OCI-LY7 (cell line): ENCODE measurements at regions not wholly inside any gene's neighbourhood (a gene's known extent, or its start where the extent isn't known, plus 50 kb on each side); places are given as distances from the start of the nearest gene placed in this dataset.

Experiments
- BruUV-seq: library from RNA; stranded (reverse); fragments of 400-500 nt; replicated peaks from 2 replicates; lab custom pipeline; 2021; lab: Mats Ljungman, UMichigan
- CTCF ChIA-PET: fragments of 300-600 bp; sonication (Branson Sonifier 250); formaldehyde crosslinking; loops from one replicate; lab custom pipeline; 2022; ENCODE audit warnings: antibody characterized with exemption; ENCODE audit not compliant: unreplicated experiment; lab: Charles Lee
- POLR2A ChIA-PET: fragments of 300-600 bp; sonication (Branson Sonifier 250); formaldehyde crosslinking; loops from one replicate; lab custom pipeline; 2022; ENCODE audit warnings: antibody characterized with exemption; lab: Charles Lee
- DNase-seq: peaks from one replicate; pipeline ENCODE4 v3.0.0-alpha.2; 2015; ENCODE audit warnings: low spot score
- H2AFZ ChIP-seq: fragments of 200-600 bp; sonication (generic), shearing (Covaris generic); 2 replicates; pipeline ENCODE4 v1.6.1; 2014; ENCODE audit warnings: mild to moderate bottlenecking, antibody characterized with exemption, low read length, moderate library complexity
- H3K27ac ChIP-seq: fragments of 200-600 bp; sonication (generic); 2 replicates; pipeline ENCODE4 v1.5.1; 2014; ENCODE audit warnings: mixed run types, low read depth, mild to moderate bottlenecking, moderate library complexity, low read length, inconsistent platforms; ENCODE audit not compliant: poor library complexity, severe bottlenecking
- H3K36me3 ChIP-seq: fragments of 200-600 bp; sonication (generic); 2 replicates; pipeline ENCODE4 v1.6.1; 2014; ENCODE audit warnings: mild to moderate bottlenecking, antibody characterized with exemption, low read length, moderate library complexity, mixed read lengths; ENCODE audit not compliant: insufficient read depth
- H3K4me1 ChIP-seq: fragments of 200-600 bp; sonication (generic); 2 replicates; pipeline ENCODE4 v1.5.1; 2014; ENCODE audit warnings: mild to moderate bottlenecking, low read length; ENCODE audit not compliant: insufficient read depth, poor library complexity, severe bottlenecking
- H3K4me2 ChIP-seq: fragments of 200-600 bp; sonication (generic); 2 replicates; pipeline ENCODE4 v1.6.1; 2014; ENCODE audit warnings: mild to moderate bottlenecking, low read length
- H3K4me3 ChIP-seq: fragments of 200-600 bp; sonication (generic); 2 replicates; pipeline ENCODE4 v1.5.1; 2014; ENCODE audit warnings: mild to moderate bottlenecking, low read depth, low read length; ENCODE audit not compliant: poor library complexity, severe bottlenecking
- H3K79me2 ChIP-seq: fragments of 200-600 bp; sonication (generic); 2 replicates; pipeline ENCODE4 v1.6.1; 2016; ENCODE audit warnings: low read depth, mild to moderate bottlenecking, low read length, moderate library complexity, mixed read lengths; ENCODE audit not compliant: insufficient read depth
- H3K9me2 ChIP-seq: fragments of 200-600 bp; sonication (generic); 2 replicates; pipeline ENCODE4 v1.6.1; 2016; ENCODE audit warnings: mild to moderate bottlenecking, low read length, mixed read lengths; ENCODE audit not compliant: insufficient read depth
- H3K9me3 ChIP-seq: fragments of 200-600 bp; sonication (generic); 2 replicates; pipeline ENCODE4 v1.6.1; 2014; ENCODE audit warnings: mild to moderate bottlenecking, mixed run types, low read length, mixed read lengths
- H4K20me1 ChIP-seq: fragments of 200-600 bp; sonication (generic); 2 replicates; pipeline ENCODE4 v1.6.1; 2014; ENCODE audit warnings: mild to moderate bottlenecking, antibody characterized with exemption, low read length, moderate library complexity, mixed read lengths; ENCODE audit not compliant: insufficient read depth
- EZH2phosphoT487 ChIP-seq: fragments of 200-600 bp; sonication (generic); IDR thresholded peaks from 2 replicates; pipeline ENCODE4 v1.6.1; 2018; ENCODE audit warnings: low read depth, borderline replicate concordance, mild to moderate bottlenecking, mixed run types, antibody characterized with exemption, low read length, moderate library complexity, mixed read lengths
- intact Hi-C: fragments of 100-400 bp; cut with micrococcal nuclease; formaldehyde crosslinking; loops from one replicate; pipeline ENCODE4 v1.10.0; 2022; ENCODE audit not compliant: unreplicated experiment
- TF ChIP-seq, protein P1 (sequence below): fragments of 200-600 bp; sonication (generic); conservative IDR thresholded peaks from 2 replicates; pipeline ENCODE4 v1.5.1; 2014; ENCODE audit warnings: mild to moderate bottlenecking, antibody characterized with exemption, low read length, moderate library complexity, mixed read lengths

DNA sequence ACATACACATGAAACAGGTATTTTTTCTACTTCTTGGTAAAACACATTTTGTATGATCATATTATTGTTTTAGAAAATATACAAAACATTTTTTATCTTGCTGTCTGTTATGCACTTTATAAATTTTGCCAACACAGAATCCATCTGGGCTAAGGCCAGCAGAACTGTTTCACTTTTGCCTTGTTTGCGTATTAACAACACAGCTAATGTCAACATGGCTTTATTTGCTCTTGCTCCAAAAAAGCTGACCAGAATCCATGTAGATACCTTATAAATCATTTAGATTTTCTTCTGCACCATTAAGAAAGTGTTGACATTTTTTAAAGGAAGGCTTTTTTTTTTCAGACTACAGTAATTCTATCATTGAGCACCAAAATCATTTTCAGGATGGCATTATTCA lies 58.1 kb upstream of the PGR start:
- intact Hi-C loops: no loop called here
- no peaks in the 10 kb centered on the region for H3K9me3 ChIP-seq
- no peaks in the 10 kb centered on the region for H4K20me1 ChIP-seq
- no peak overlapping the region for H3K4me2 ChIP-seq
- no peak overlapping the region for H3K27ac ChIP-seq
- H2AFZ ChIP-seq: no peak overlapping the region
- TF ChIP-seq, protein P1, sequence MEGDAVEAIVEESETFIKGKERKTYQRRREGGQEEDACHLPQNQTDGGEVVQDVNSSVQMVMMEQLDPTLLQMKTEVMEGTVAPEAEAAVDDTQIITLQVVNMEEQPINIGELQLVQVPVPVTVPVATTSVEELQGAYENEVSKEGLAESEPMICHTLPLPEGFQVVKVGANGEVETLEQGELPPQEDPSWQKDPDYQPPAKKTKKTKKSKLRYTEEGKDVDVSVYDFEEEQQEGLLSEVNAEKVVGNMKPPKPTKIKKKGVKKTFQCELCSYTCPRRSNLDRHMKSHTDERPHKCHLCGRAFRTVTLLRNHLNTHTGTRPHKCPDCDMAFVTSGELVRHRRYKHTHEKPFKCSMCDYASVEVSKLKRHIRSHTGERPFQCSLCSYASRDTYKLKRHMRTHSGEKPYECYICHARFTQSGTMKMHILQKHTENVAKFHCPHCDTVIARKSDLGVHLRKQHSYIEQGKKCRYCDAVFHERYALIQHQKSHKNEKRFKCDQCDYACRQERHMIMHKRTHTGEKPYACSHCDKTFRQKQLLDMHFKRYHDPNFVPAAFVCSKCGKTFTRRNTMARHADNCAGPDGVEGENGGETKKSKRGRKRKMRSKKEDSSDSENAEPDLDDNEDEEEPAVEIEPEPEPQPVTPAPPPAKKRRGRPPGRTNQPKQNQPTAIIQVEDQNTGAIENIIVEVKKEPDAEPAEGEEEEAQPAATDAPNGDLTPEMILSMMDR: no peak
- no peak for TF ChIP-seq EZH2phosphoT487
- no peaks in the 10 kb centered on the region for H3K36me3 ChIP-seq
- H3K79me2 ChIP-seq: no peaks in the 10 kb centered on the region
- H3K4me3 ChIP-seq: no peak overlapping the region
- ChIA-PET CTCF (no interaction called here), POLR2A (no interaction called here)
- BruUV-seq: no TSS peak
- no peaks in the 10 kb centered on the region for H3K9me2 ChIP-seq
- DNase-seq: no peak
- no peaks in the 10 kb centered on the region for H3K4me1 ChIP-seq

- no peak overlapping the region for H3K4me3 ChIP-seq
- no peaks in the 10 kb centered on the region for H3K36me3 ChIP-seq
- intact Hi-C loops: no loop called here
- ChIA-PET POLR2A (interaction anchor here (0.7 kb wide), 1 partner anchor 214 kb away, joined by 4 read pairs; no protein-coding TSS in a partner anchor), CTCF (no interaction called here)
- no peaks in the 10 kb centered on the region for H3K79me2 ChIP-seq
- no peak overlapping the region for H3K27ac ChIP-seq
- DNase-seq: no peak
- H4K20me1 ChIP-seq: no peaks in the 10 kb centered on the region
- no peaks in the 10 kb centered on the region for H3K9me3 ChIP-seq
- H2AFZ ChIP-seq: no peak overlapping the region
- no peaks in the 10 kb centered on the region for H3K9me2 ChIP-seq
- TF ChIP-seq EZH2phosphoT487: no peak
- TF ChIP-seq, protein P1: no peak
- no TSS peak for BruUV-seq
- H3K4me1 ChIP-seq: no peaks in the 10 kb centered on the region
- no peak overlapping the region for H3K4me2 ChIP-seq
These were observed 56.4 kb upstream of the PGR start for GRCh38 chr11:101185985-101186384.

DNA sequence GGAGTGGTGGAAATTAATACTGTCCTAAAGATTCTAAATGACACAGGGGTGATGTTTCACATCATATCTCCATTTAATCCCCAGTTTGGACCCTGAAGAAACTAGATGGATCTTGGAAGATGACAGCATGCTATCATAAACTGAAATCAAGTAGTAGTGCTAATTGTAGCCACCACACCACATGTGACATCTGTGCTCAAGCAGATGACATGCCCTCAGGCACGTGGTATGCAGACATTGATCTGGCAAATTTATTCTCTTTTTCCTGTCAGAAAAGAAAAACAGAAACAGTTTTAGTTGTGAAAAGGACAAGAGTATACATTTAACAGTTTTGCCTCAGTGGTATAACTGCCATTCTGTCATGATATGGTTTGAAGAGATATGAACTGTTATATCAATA lies 52.9 kb upstream of the PGR start:
- BruUV-seq: no TSS peak
- Histone ChIP-seq H3K9me2 (no peaks in the 10 kb centered on the region), H3K4me1 (no peaks in the 10 kb centered on the region), H3K9me3 (no peaks in the 10 kb centered on the region), H3K36me3 (no peaks in the 10 kb centered on the region), H3K79me2 (no peaks in the 10 kb centered on the region), H3K27ac (no peak overlapping the region), H2AFZ (no peak overlapping the region), H3K4me2 (no peak overlapping the region), H4K20me1 (no peaks in the 10 kb centered on the region), H3K4me3 (no peak overlapping the region)
- CTCF ChIA-PET: no interaction called here
- no peak for TF ChIP-seq EZH2phosphoT487
- TF ChIP-seq, protein P1: no peak
- POLR2A ChIA-PET: no interaction called here
- DNase-seq: no peak
- intact Hi-C loops: no loop called here
